GM19351 (cell line): ENCODE measurements at regions not wholly inside any gene's neighbourhood (a gene's known extent, or its start where the extent isn't known, plus 50 kb on each side); places are given as distances from the start of the nearest gene placed in this dataset.

ENCODE experiments used
- ATAC-seq: cut with Tn5 transposase; IDR thresholded peaks from one replicate; pipeline ENCODE4 v1.9.1; 2021; ENCODE audit warnings: mild to moderate bottlenecking, moderate library complexity; ENCODE audit not compliant: unreplicated experiment

GRCh38 chr22:27635435-27635834 lies 166.1 kb downstream of the MN1 start:
- no peak for ATAC-seq

GRCh38 chr22:27635852-27636251 lies 165.7 kb downstream of the MN1 start:
- no peak for ATAC-seq

- no peak for ATAC-seq
Measured at GRCh38 chr22:27636716-27637508, 164.6 kb downstream of the MN1 start.

- no peak for ATAC-seq
Measured at GRCh38 chr22:27637604-27638003, 164.0 kb downstream of the MN1 start.

GRCh38 chr22:27638329-27639233 lies 163.0 kb downstream of the MN1 start:
- no peak for ATAC-seq

GRCh38 chr22:27639248-27640086 lies 162.1 kb downstream of the MN1 start:
- no peak for ATAC-seq

GRCh38 chr22:27641049-27641795 lies 160.3 kb downstream of the MN1 start:
- ATAC-seq: no peak

- ATAC-seq: no peak
Measured at GRCh38 chr22:27642104-27642800, 159.3 kb downstream of the MN1 start.

GRCh38 chr22:27643907-27644306 lies 157.6 kb downstream of the MN1 start:
- no peak for ATAC-seq

- no peak for ATAC-seq
Measured at GRCh38 chr22:27644566-27644965, 157.0 kb downstream of the MN1 start.

- no peak for ATAC-seq
Measured at GRCh38 chr22:27647540-27647939, 154.0 kb downstream of the MN1 start.

GRCh38 chr22:27648074-27648473 lies 153.5 kb downstream of the MN1 start:
- no peak for ATAC-seq

- no peak for ATAC-seq
Measured at GRCh38 chr22:27648853-27649252, 152.7 kb downstream of the MN1 start.

GRCh38 chr22:27650572-27650971 lies 151.0 kb downstream of the MN1 start:
- no peak for ATAC-seq

- no peak for ATAC-seq
Measured at GRCh38 chr22:27650985-27651384, 150.6 kb downstream of the MN1 start.

- ATAC-seq: no peak
Measured at GRCh38 chr22:27651486-27651885, 150.1 kb downstream of the MN1 start.

- ATAC-seq: no peak
Measured at GRCh38 chr22:27654546-27655445, 146.8 kb downstream of the MN1 start.

GRCh38 chr22:27655582-27656185 lies 145.9 kb downstream of the MN1 start:
- no peak for ATAC-seq
